ENCODE measurements at regions not wholly inside any gene's neighbourhood (a gene's known extent, or its start where the extent isn't known, plus 50 kb on each side); places are given as distances from the start of the nearest gene placed in this dataset.

DNA sequence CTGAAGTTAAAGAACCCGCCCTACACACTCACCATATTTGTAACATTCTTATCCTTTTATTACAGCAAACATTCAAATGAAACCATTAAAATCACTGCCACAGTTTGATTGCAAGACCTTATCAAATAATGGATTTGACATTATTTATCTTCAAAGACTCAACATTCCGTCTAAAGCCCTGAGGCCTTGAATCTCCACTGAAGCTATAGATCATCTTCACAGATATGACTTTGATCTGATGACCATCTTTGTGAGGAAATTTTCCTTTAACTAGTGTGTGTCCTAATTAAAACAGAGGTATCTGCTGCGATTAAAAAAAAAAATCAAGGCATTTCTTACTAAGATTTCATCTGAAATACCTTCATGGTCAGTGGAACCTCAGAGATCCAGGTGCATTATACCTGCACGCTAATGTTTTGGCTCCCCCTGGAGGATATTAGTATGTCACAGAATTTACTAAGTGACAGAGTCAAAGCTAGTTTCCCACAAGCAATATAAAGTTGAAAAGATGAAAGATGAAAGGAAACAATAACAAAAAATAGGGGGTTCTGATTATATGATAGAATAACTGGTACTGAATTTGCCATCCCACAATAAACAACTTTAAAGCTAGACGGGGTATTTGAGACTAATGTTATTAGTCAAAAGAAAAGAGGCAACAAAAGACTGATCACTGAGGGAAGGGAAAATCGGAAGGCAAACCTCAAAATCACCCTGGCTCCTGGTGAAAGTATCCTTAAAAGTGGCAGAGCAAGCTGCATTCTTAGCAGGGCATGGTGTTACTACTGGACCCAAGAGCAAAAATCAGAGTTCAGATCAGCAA lies 923.4 kb downstream of the NCAM2 start:
- TF ChIP-seq, protein P1, sequence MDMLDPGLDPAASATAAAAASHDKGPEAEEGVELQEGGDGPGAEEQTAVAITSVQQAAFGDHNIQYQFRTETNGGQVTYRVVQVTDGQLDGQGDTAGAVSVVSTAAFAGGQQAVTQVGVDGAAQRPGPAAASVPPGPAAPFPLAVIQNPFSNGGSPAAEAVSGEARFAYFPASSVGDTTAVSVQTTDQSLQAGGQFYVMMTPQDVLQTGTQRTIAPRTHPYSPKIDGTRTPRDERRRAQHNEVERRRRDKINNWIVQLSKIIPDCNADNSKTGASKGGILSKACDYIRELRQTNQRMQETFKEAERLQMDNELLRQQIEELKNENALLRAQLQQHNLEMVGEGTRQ (CRISPR knock-in tag; IDR thresholded peaks at IDR 0.05), result no peak
- TF ChIP-seq, protein P2, sequence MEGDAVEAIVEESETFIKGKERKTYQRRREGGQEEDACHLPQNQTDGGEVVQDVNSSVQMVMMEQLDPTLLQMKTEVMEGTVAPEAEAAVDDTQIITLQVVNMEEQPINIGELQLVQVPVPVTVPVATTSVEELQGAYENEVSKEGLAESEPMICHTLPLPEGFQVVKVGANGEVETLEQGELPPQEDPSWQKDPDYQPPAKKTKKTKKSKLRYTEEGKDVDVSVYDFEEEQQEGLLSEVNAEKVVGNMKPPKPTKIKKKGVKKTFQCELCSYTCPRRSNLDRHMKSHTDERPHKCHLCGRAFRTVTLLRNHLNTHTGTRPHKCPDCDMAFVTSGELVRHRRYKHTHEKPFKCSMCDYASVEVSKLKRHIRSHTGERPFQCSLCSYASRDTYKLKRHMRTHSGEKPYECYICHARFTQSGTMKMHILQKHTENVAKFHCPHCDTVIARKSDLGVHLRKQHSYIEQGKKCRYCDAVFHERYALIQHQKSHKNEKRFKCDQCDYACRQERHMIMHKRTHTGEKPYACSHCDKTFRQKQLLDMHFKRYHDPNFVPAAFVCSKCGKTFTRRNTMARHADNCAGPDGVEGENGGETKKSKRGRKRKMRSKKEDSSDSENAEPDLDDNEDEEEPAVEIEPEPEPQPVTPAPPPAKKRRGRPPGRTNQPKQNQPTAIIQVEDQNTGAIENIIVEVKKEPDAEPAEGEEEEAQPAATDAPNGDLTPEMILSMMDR (IDR thresholded peaks at IDR 0.05), result peak; percentile 63
- no peak for TF ChIP-seq ZNF219 (CRISPR knock-in tag; IDR thresholded peaks at IDR 0.05; ENCODE audit: borderline replicate concordance)
- no peak for TF ChIP-seq NFYB (CRISPR knock-in tag; conservative IDR thresholded peaks at IDR 0.05; ENCODE audit: low read depth)
- TF ChIP-seq, protein P3, sequence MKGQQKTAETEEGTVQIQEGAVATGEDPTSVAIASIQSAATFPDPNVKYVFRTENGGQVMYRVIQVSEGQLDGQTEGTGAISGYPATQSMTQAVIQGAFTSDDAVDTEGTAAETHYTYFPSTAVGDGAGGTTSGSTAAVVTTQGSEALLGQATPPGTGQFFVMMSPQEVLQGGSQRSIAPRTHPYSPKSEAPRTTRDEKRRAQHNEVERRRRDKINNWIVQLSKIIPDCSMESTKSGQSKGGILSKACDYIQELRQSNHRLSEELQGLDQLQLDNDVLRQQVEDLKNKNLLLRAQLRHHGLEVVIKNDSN (CRISPR knock-in tag; IDR thresholded peaks at IDR 0.05), result no peak
- TF ChIP-seq, protein P4, sequence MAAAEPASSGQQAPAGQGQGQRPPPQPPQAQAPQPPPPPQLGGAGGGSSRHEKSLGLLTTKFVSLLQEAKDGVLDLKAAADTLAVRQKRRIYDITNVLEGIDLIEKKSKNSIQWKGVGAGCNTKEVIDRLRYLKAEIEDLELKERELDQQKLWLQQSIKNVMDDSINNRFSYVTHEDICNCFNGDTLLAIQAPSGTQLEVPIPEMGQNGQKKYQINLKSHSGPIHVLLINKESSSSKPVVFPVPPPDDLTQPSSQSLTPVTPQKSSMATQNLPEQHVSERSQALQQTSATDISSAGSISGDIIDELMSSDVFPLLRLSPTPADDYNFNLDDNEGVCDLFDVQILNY (CRISPR knock-in tag; IDR thresholded peaks at IDR 0.05), result no peak
- TF ChIP-seq, protein P5, sequence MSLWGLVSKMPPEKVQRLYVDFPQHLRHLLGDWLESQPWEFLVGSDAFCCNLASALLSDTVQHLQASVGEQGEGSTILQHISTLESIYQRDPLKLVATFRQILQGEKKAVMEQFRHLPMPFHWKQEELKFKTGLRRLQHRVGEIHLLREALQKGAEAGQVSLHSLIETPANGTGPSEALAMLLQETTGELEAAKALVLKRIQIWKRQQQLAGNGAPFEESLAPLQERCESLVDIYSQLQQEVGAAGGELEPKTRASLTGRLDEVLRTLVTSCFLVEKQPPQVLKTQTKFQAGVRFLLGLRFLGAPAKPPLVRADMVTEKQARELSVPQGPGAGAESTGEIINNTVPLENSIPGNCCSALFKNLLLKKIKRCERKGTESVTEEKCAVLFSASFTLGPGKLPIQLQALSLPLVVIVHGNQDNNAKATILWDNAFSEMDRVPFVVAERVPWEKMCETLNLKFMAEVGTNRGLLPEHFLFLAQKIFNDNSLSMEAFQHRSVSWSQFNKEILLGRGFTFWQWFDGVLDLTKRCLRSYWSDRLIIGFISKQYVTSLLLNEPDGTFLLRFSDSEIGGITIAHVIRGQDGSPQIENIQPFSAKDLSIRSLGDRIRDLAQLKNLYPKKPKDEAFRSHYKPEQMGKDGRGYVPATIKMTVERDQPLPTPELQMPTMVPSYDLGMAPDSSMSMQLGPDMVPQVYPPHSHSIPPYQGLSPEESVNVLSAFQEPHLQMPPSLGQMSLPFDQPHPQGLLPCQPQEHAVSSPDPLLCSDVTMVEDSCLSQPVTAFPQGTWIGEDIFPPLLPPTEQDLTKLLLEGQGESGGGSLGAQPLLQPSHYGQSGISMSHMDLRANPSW (CRISPR knock-in tag; conservative IDR thresholded peaks at IDR 0.05; ENCODE audit: low read depth), result no peak
- no peak for TF ChIP-seq ZNF396 (CRISPR knock-in tag; IDR thresholded peaks at IDR 0.05; ENCODE audit: borderline replicate concordance)
- TF ChIP-seq TP53 (CRISPR knock-in tag; IDR thresholded peaks at IDR 0.05), result no peak

Data from WTC11 (cell line).